Activated CD8-positive, alpha-beta T cell treated with anti-CD3 and anti-CD28 coated beads for 36 hours (primary cell): ENCODE measurements at regions not wholly inside any gene's neighbourhood (a gene's known extent, or its start where the extent isn't known, plus 50 kb on each side); places are given as distances from the start of the nearest gene placed in this dataset.

Experiments
- ATAC-seq: fragments of 200-7000 bp; cut with Tn5 transposase; one replicate; pipeline ENCODE4 v1.10.0; 2021; ENCODE audit warnings: mild to moderate bottlenecking, moderate library complexity
- CTCF ChIA-PET: fragments of 350-600 bp; sonication (Branson Sonifier 250); formaldehyde crosslinking; loops from one replicate; lab custom pipeline; 2021; ENCODE audit warnings: antibody characterized with exemption; lab: Charles Lee
- POLR2A ChIA-PET: fragments of 350-600 bp; sonication (Branson Sonifier 250); formaldehyde crosslinking; loops from one replicate; lab custom pipeline; 2021; ENCODE audit warnings: antibody characterized with exemption; lab: Charles Lee
- DNase-seq: peaks from one replicate; pipeline ENCODE4 v3.0.0-alpha.2; 2020
- H3K27ac Mint-ChIP-seq: one replicate; pipeline ENCODE4 v1.8.0; 2021; ENCODE audit warnings: mild to moderate bottlenecking, mixed read lengths
- H3K27me3 Mint-ChIP-seq: one replicate; pipeline ENCODE4 v1.8.0; 2021; ENCODE audit warnings: mixed read lengths
- H3K36me3 Mint-ChIP-seq: one replicate; pipeline ENCODE4 v1.8.0; 2021; ENCODE audit warnings: low read depth, mixed read lengths
- H3K4me1 Mint-ChIP-seq: one replicate; pipeline ENCODE4 v1.8.0; 2021; ENCODE audit warnings: low read depth, mixed read lengths
- H3K4me3 Mint-ChIP-seq: one replicate; pipeline ENCODE4 v1.8.0; 2021; ENCODE audit warnings: mild to moderate bottlenecking, moderate library complexity, mixed read lengths
- H3K9me3 Mint-ChIP-seq: one replicate; pipeline ENCODE4 v1.8.0; 2021; ENCODE audit warnings: mixed read lengths
- CTCF ChIP-seq: fragments of 200-600 bp; IDR thresholded peaks from one replicate; pipeline ENCODE4 v1.8.0; 2022; ENCODE audit warnings: antibody characterized with exemption, mild to moderate bottlenecking
- intact Hi-C: fragments of 100-400 bp; cut with micrococcal nuclease; formaldehyde crosslinking; loops from one replicate; pipeline ENCODE4 v1.10.0; 2022

- Mint-ChIP-seq H3K9me3 (no peaks in the 10 kb centered on the region), H3K27me3 (peaks cover 1% of the 10 kb centered on the region), H3K36me3 (no peaks in the 10 kb centered on the region), H3K4me3 (no peak overlapping the region), H3K4me1 (no peaks in the 10 kb centered on the region), H3K27ac (no peak overlapping the region)
- ChIA-PET POLR2A (no interaction called here), CTCF (no interaction called here)
- TF ChIP-seq CTCF = no peak
- ATAC-seq (no peak), DNase-seq (no peak)
- intact Hi-C loops = no loop called here
These were observed 350.4 kb downstream of the C16orf95 start for GRCh38 chr16:86966777-86967176.

GRCh38 chr16:86968866-86969265 lies 348.3 kb downstream of the C16orf95 start:
- ATAC-seq = no peak
- TF ChIP-seq CTCF = no peak
- no peak overlapping the region for H3K27ac Mint-ChIP-seq
- no peaks in the 10 kb centered on the region for H3K4me1 Mint-ChIP-seq
- no peaks in the 10 kb centered on the region for H3K36me3 Mint-ChIP-seq
- DNase-seq = no peak
- intact Hi-C loops = no loop called here
- no peaks in the 10 kb centered on the region for H3K9me3 Mint-ChIP-seq
- ChIA-PET CTCF (no interaction called here), POLR2A (no interaction called here)
- H3K4me3 Mint-ChIP-seq = no peak overlapping the region
- H3K27me3 Mint-ChIP-seq = peaks cover 6% of the 10 kb centered on the region

GRCh38 chr16:86969716-86970115 lies 347.5 kb downstream of the C16orf95 start:
- no peak for DNase-seq
- no peak for ATAC-seq
- H3K9me3 Mint-ChIP-seq = no peaks in the 10 kb centered on the region
- POLR2A ChIA-PET = no interaction called here
- H3K27ac Mint-ChIP-seq = no peak overlapping the region
- CTCF ChIA-PET = no interaction called here
- H3K4me1 Mint-ChIP-seq = no peaks in the 10 kb centered on the region
- TF ChIP-seq CTCF = no peak
- no peaks in the 10 kb centered on the region for H3K36me3 Mint-ChIP-seq
- intact Hi-C loops = no loop called here
- H3K4me3 Mint-ChIP-seq = no peak overlapping the region
- H3K27me3 Mint-ChIP-seq = peaks cover 6% of the 10 kb centered on the region

GRCh38 chr16:86970279-86970678 lies 346.9 kb downstream of the C16orf95 start:
- ChIA-PET POLR2A (no interaction called here), CTCF (no interaction called here)
- H3K36me3 Mint-ChIP-seq = no peaks in the 10 kb centered on the region

GRCh38 chr16:86970726-86971125 lies 346.5 kb downstream of the C16orf95 start:
- ChIA-PET CTCF (no interaction called here), POLR2A (no interaction called here)
- no peak for TF ChIP-seq CTCF
- H3K27me3 Mint-ChIP-seq = peaks cover 6% of the 10 kb centered on the region
- DNase-seq (no peak), ATAC-seq (no peak)
- H3K4me3 Mint-ChIP-seq = no peak overlapping the region
- no peaks in the 10 kb centered on the region for H3K36me3 Mint-ChIP-seq
- no peaks in the 10 kb centered on the region for H3K9me3 Mint-ChIP-seq
- intact Hi-C loops = no loop called here
- no peak overlapping the region for H3K27ac Mint-ChIP-seq
- H3K4me1 Mint-ChIP-seq = peaks cover 2% of the 10 kb centered on the region

More at GRCh38 chr16:86970279-86970678, 346.9 kb downstream of the C16orf95 start:
- Mint-ChIP-seq H3K9me3 (no peaks in the 10 kb centered on the region), H3K4me1 (no peaks in the 10 kb centered on the region), H3K27ac (no peak overlapping the region), H3K4me3 (no peak overlapping the region), H3K27me3 (peaks cover 6% of the 10 kb centered on the region)
- no peak for TF ChIP-seq CTCF
- DNase-seq (no peak), ATAC-seq (no peak)
- intact Hi-C loops = no loop called here
